ENCODE measurements at regions not wholly inside any gene's neighbourhood (a gene's known extent, or its start where the extent isn't known, plus 50 kb on each side); places are given as distances from the start of the nearest gene placed in this dataset.

- DNase-seq (ENCODE audit: low read depth): no peak
- H3K4me3 ChIP-seq (ENCODE audit: control insufficient read depth, low read depth, low read length): no peak overlapping the region
- TF ChIP-seq, protein P1, sequence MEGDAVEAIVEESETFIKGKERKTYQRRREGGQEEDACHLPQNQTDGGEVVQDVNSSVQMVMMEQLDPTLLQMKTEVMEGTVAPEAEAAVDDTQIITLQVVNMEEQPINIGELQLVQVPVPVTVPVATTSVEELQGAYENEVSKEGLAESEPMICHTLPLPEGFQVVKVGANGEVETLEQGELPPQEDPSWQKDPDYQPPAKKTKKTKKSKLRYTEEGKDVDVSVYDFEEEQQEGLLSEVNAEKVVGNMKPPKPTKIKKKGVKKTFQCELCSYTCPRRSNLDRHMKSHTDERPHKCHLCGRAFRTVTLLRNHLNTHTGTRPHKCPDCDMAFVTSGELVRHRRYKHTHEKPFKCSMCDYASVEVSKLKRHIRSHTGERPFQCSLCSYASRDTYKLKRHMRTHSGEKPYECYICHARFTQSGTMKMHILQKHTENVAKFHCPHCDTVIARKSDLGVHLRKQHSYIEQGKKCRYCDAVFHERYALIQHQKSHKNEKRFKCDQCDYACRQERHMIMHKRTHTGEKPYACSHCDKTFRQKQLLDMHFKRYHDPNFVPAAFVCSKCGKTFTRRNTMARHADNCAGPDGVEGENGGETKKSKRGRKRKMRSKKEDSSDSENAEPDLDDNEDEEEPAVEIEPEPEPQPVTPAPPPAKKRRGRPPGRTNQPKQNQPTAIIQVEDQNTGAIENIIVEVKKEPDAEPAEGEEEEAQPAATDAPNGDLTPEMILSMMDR (conservative IDR thresholded peaks at IDR 0.05; ENCODE audit: control insufficient read depth, insufficient read depth, low read depth, low read length): no peak
Measured at GRCh38 chr3:109644332-109644731, 307.0 kb upstream of the DPPA4 start.

GRCh38 chr3:109644746-109645145, 307.4 kb upstream of the DPPA4 start:
- peak; percentile 11 for DNase-seq (ENCODE audit: low read depth)
- no peak overlapping the region for H3K4me3 ChIP-seq (ENCODE audit: control insufficient read depth, low read depth, low read length)
- TF ChIP-seq, protein P1 (conservative IDR thresholded peaks at IDR 0.05; ENCODE audit: control insufficient read depth, insufficient read depth, low read depth, low read length): no peak

DNA sequence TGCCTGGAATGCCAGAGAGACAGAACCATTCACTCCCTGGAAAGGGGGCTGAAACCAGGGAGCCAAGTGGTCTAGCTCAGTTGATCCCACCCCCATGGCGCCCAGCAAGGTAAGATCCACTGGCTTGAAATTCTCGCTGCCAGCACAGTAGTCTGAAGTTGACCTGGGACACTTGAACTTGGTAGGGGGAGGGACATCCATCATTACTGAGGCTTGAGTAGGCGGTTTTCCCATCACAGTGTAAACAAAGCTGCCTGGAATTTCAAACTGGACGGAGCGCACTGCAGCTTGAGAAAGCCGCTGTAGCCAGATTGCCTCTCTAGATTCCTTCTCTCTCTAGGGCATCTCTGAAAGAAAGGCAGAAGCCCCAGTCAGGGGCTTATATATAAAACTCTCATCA, 310.7 kb upstream of the DPPA4 start:
- no peak overlapping the region for H3K4me3 ChIP-seq (ENCODE audit: control insufficient read depth, low read depth, low read length)
- TF ChIP-seq, protein P1 (conservative IDR thresholded peaks at IDR 0.05; ENCODE audit: control insufficient read depth, insufficient read depth, low read depth, low read length): no peak
- no peak for DNase-seq (ENCODE audit: low read depth)

- TF ChIP-seq, protein P1 (conservative IDR thresholded peaks at IDR 0.05; ENCODE audit: control insufficient read depth, insufficient read depth, low read depth, low read length): no peak
- no peak for DNase-seq (ENCODE audit: low read depth)
- H3K4me3 ChIP-seq (ENCODE audit: control insufficient read depth, low read depth, low read length): no peak overlapping the region
Measured at GRCh38 chr3:109656225-109656624, 318.9 kb upstream of the DPPA4 start.

DNA sequence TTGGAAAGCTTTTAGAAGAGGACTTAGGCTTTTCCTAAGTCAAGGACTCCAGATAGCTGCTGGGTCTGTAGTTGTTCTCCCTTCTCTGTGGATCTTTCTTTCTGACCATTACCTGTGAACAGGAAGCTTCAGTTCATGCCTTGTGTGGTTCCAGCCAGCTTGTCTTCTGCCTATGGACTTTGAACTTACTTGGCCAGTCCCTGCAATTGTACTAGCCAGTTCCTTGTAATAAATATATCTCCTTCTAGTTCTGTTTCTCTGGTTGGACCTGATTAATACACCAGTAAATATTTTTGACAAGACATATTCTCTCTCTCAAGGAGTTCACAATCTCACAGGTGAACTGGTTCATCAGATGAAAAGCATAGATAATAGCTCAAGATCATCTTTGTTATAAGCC, 341.3 kb upstream of the DPPA4 start:
- DNase-seq (ENCODE audit: low read depth): no peak

DNA sequence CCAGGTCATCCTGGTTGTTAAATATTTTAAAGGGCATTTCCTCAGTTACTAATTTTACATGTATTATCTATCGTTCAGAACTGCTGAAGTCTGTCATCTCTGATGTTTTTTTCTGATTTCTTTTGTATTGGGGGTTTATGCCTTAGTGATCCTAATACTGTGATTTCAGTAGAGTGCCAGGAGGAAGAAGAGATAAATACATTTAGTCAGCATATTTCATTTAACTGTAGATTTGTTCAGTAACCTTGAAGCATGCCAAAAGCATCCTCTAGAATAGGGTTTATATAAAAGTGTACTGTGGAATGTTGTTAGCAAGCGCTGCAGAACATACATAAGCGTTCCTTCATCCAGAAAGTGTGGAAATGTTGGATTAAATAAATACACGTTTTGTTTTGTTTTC, 342.3 kb upstream of the DPPA4 start:
- no peak for DNase-seq (ENCODE audit: low read depth)
- H3K4me3 ChIP-seq (ENCODE audit: control insufficient read depth, low read depth, low read length): no peak overlapping the region
- TF ChIP-seq, protein P1 (conservative IDR thresholded peaks at IDR 0.05; ENCODE audit: control insufficient read depth, insufficient read depth, low read depth, low read length): no peak

More for the DNA sequence above, 341.3 kb upstream of the DPPA4 start:
- H3K4me3 ChIP-seq (ENCODE audit: control insufficient read depth, low read depth, low read length): no peak overlapping the region
- TF ChIP-seq, protein P1 (conservative IDR thresholded peaks at IDR 0.05; ENCODE audit: control insufficient read depth, insufficient read depth, low read depth, low read length): no peak

DNA sequence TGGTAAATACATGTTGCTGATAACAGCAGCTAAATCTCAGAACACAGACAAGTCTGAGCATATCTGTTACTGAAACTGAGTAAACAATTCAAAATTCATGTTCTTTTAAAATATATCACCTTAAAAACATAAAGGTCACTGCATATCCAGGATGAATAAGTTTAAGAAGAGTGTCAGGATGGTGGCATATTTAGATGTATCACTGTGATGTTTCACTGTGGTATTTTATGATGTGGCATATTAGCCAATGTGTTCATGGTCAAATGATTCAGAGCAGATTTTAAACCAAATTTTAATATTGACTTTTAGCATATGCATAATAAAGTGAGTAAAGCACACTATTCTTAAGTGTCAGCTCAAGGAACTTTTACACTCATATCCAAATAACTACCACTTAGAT, 346.4 kb upstream of the DPPA4 start:
- H3K4me3 ChIP-seq (ENCODE audit: control insufficient read depth, low read depth, low read length): no peak overlapping the region
- DNase-seq (ENCODE audit: low read depth): peak; percentile 24
- TF ChIP-seq, protein P1 (conservative IDR thresholded peaks at IDR 0.05; ENCODE audit: control insufficient read depth, insufficient read depth, low read depth, low read length): no peak
